ENCODE measurements at regions not wholly inside any gene's neighbourhood (a gene's known extent, or its start where the extent isn't known, plus 50 kb on each side); places are given as distances from the start of the nearest gene placed in this dataset.
"Not testable (repeated sequence)": the region's sequence is repeated elsewhere in the genome, so short reads cannot be mapped to it uniquely, and the experiment has no call there.

GRCh38 chr20:1747953-1748577 lies 90.5 kb upstream of the SIRPG start:
- no peaks in the 10 kb centered on the region for H3K36me3 Mint-ChIP-seq (ENCODE audit: low read depth)
- no peaks in the 10 kb centered on the region for H3K27me3 Mint-ChIP-seq
- ATAC-seq (replicated peaks): no peak
- H3K4me1 Mint-ChIP-seq: no peaks in the 10 kb centered on the region
- peaks cover 3% of the 10 kb centered on the region for H3K9me3 Mint-ChIP-seq
- no peak overlapping the region for H3K27ac Mint-ChIP-seq
- H3K4me3 Mint-ChIP-seq: no peak overlapping the region

- not testable (repeated sequence) for H3K4me3 Mint-ChIP-seq; H3K4me1 Mint-ChIP-seq; ATAC-seq (replicated peaks); H3K36me3 Mint-ChIP-seq (ENCODE audit: low read depth); H3K27ac Mint-ChIP-seq; H3K9me3 Mint-ChIP-seq
- peaks cover 12% of the 10 kb centered on the region for H3K27me3 Mint-ChIP-seq
Observed at GRCh38 chr20:1742049-1742434, 84.5 kb upstream of the SIRPG start.

GRCh38 chr20:1741309-1742048 lies 83.9 kb upstream of the SIRPG start:
- H3K27ac Mint-ChIP-seq: no peak overlapping the region
- peaks cover 12% of the 10 kb centered on the region for H3K27me3 Mint-ChIP-seq
- no peaks in the 10 kb centered on the region for H3K36me3 Mint-ChIP-seq (ENCODE audit: low read depth)
- no peaks in the 10 kb centered on the region for H3K9me3 Mint-ChIP-seq
- ATAC-seq (replicated peaks): no peak
- no peaks in the 10 kb centered on the region for H3K4me1 Mint-ChIP-seq
- H3K4me3 Mint-ChIP-seq: no peak overlapping the region

GRCh38 chr20:1737134-1737533 lies 79.6 kb upstream of the SIRPG start:
- H3K36me3 Mint-ChIP-seq (ENCODE audit: low read depth): no peaks in the 10 kb centered on the region
- peaks cover 12% of the 10 kb centered on the region for H3K27me3 Mint-ChIP-seq
- peaks cover 10% of the 10 kb centered on the region for H3K4me1 Mint-ChIP-seq
- ATAC-seq (replicated peaks): no peak
- no peak overlapping the region for H3K27ac Mint-ChIP-seq
- no peaks in the 10 kb centered on the region for H3K9me3 Mint-ChIP-seq
- H3K4me3 Mint-ChIP-seq: no peak overlapping the region

- no peak for ATAC-seq (replicated peaks)
- H3K27me3 Mint-ChIP-seq: peaks cover 5% of the 10 kb centered on the region
- peaks cover 18% of the 10 kb centered on the region for H3K4me1 Mint-ChIP-seq
- H3K27ac Mint-ChIP-seq: no peak overlapping the region
- no peaks in the 10 kb centered on the region for H3K36me3 Mint-ChIP-seq (ENCODE audit: low read depth)
- no peak overlapping the region for H3K4me3 Mint-ChIP-seq
- no peaks in the 10 kb centered on the region for H3K9me3 Mint-ChIP-seq
Observed at GRCh38 chr20:1735417-1736089, 78.0 kb upstream of the SIRPG start.

- Mint-ChIP-seq H3K27ac (no peak overlapping the region), H3K27me3 (no peaks in the 10 kb centered on the region), H3K4me1 (peaks cover 18% of the 10 kb centered on the region), H3K4me3 (no peak overlapping the region), H3K9me3 (no peaks in the 10 kb centered on the region), H3K36me3 (ENCODE audit: low read depth) (no peaks in the 10 kb centered on the region)
- ATAC-seq (replicated peaks): peak; percentile 94
Observed at GRCh38 chr20:1734269-1734858, 76.8 kb upstream of the SIRPG start.

- Mint-ChIP-seq H3K4me1 (peaks cover 18% of the 10 kb centered on the region), H3K4me3 (peak overlapping the region; percentile 53)
- not testable (repeated sequence) for H3K27ac Mint-ChIP-seq; H3K36me3 Mint-ChIP-seq (ENCODE audit: low read depth); H3K9me3 Mint-ChIP-seq; H3K27me3 Mint-ChIP-seq
- peak; percentile 34 for ATAC-seq (replicated peaks)
Observed at GRCh38 chr20:1731828-1732375, 74.3 kb upstream of the SIRPG start.

GRCh38 chr20:1730981-1731711 lies 73.6 kb upstream of the SIRPG start:
- H3K4me1 Mint-ChIP-seq: peaks cover 18% of the 10 kb centered on the region
- not testable (repeated sequence) for H3K27ac Mint-ChIP-seq; ATAC-seq (replicated peaks); H3K27me3 Mint-ChIP-seq; H3K9me3 Mint-ChIP-seq; H3K36me3 Mint-ChIP-seq (ENCODE audit: low read depth)
- H3K4me3 Mint-ChIP-seq: peak overlapping the region; percentile 53

GRCh38 chr20:1727303-1727702 lies 69.7 kb upstream of the SIRPG start:
- H3K4me1 Mint-ChIP-seq: peaks cover 11% of the 10 kb centered on the region
- not testable (repeated sequence) for H3K4me3 Mint-ChIP-seq; ATAC-seq (replicated peaks); H3K9me3 Mint-ChIP-seq; H3K27me3 Mint-ChIP-seq; H3K36me3 Mint-ChIP-seq (ENCODE audit: low read depth); H3K27ac Mint-ChIP-seq

GRCh38 chr20:1724901-1725300 lies 67.3 kb upstream of the SIRPG start:
- Mint-ChIP-seq H3K36me3 (ENCODE audit: low read depth) (no peaks in the 10 kb centered on the region), H3K27me3 (no peaks in the 10 kb centered on the region), H3K4me3 (no peak overlapping the region), H3K27ac (no peak overlapping the region), H3K9me3 (no peaks in the 10 kb centered on the region), H3K4me1 (peaks cover 5% of the 10 kb centered on the region)
- ATAC-seq (replicated peaks): no peak

GRCh38 chr20:1722513-1723050 lies 65.0 kb upstream of the SIRPG start:
- H3K4me1 Mint-ChIP-seq: peaks cover 5% of the 10 kb centered on the region
- no peaks in the 10 kb centered on the region for H3K27me3 Mint-ChIP-seq
- H3K27ac Mint-ChIP-seq: no peak overlapping the region
- ATAC-seq (replicated peaks): no peak
- no peaks in the 10 kb centered on the region for H3K36me3 Mint-ChIP-seq (ENCODE audit: low read depth)
- no peaks in the 10 kb centered on the region for H3K9me3 Mint-ChIP-seq
- no peak overlapping the region for H3K4me3 Mint-ChIP-seq

GRCh38 chr20:1721687-1722512 lies 64.3 kb upstream of the SIRPG start:
- peak; percentile 89 for ATAC-seq (replicated peaks)
- Mint-ChIP-seq H3K4me3 (no peak overlapping the region), H3K4me1 (peaks cover 5% of the 10 kb centered on the region), H3K36me3 (ENCODE audit: low read depth) (no peaks in the 10 kb centered on the region), H3K27ac (no peak overlapping the region), H3K9me3 (no peaks in the 10 kb centered on the region), H3K27me3 (no peaks in the 10 kb centered on the region)

GRCh38 chr20:1720845-1721475 lies 63.4 kb upstream of the SIRPG start:
- ATAC-seq (replicated peaks): no peak
- Mint-ChIP-seq H3K27me3 (no peaks in the 10 kb centered on the region), H3K27ac (no peak overlapping the region), H3K36me3 (ENCODE audit: low read depth) (no peaks in the 10 kb centered on the region), H3K4me1 (peaks cover 5% of the 10 kb centered on the region), H3K4me3 (no peak overlapping the region), H3K9me3 (no peaks in the 10 kb centered on the region)

Measured in activated T-helper 17 cell treated with anti-CD3 and anti-CD28 coated beads, Interleukin-2, amount 50 U/mL, for 72 hours (primary cell).